Cardiac muscle cell (in vitro differentiated cells and primary cell): ENCODE measurements at regions not wholly inside any gene's neighbourhood (a gene's known extent, or its start where the extent isn't known, plus 50 kb on each side); places are given as distances from the start of the nearest gene placed in this dataset.

Experiments
- DNase-seq, 2 donors: peaks; one replicate each; pipeline versions ENCODE4 v3.0.0 to v3.0.0-alpha.2; 2010 to 2017; ENCODE audit warnings: low read depth in 1 of 2, low spot score in 1 of 2
- H3K27ac ChIP-seq: fragments of 200-600 bp; sonication (generic); 2 replicates; pipeline ENCODE4 v1.5.1; 2016
- H3K27me3 ChIP-seq: fragments of 200-600 bp; sonication (generic); 2 replicates; pipeline ENCODE4 v1.6.0; 2016; ENCODE audit warnings: control low read depth
- H3K36me3 ChIP-seq: fragments of 200-600 bp; sonication (generic); 2 replicates; pipeline ENCODE4 v1.5.1; 2016; ENCODE audit warnings: control low read depth
- H3K4me1 ChIP-seq: fragments of 200-600 bp; sonication (generic); 2 replicates; pipeline ENCODE4 v1.8.1; 2017; ENCODE audit warnings: low read depth, mild to moderate bottlenecking, mixed run types
- H3K4me3 ChIP-seq: fragments of 200-600 bp; sonication (generic); 2 replicates; pipeline ENCODE4 v1.5.1; 2016; ENCODE audit warnings: mild to moderate bottlenecking
- H3K9me3 ChIP-seq: fragments of 200-600 bp; sonication (generic); 2 replicates; pipeline ENCODE4 v1.5.1; 2017; ENCODE audit warnings: low read depth, mild to moderate bottlenecking, control low read depth
- CTCF ChIP-seq: IDR thresholded peaks from 2 replicates; pipeline ENCODE4 v1.5.1; 2012; ENCODE audit warnings: low read depth, mild to moderate bottlenecking, low read length

GRCh38 chr4:52244848-52245247 is 193.7 kb downstream of the SPATA18 start:
- Histone ChIP-seq H3K36me3 (no peaks in the 10 kb centered on the region), H3K4me3 (no peak overlapping the region), H3K4me1 (no peaks in the 10 kb centered on the region), H3K27ac (no peak overlapping the region), H3K27me3 (no peaks in the 10 kb centered on the region), H3K9me3 (no peaks in the 10 kb centered on the region)
- no peak for DNase-seq
- TF ChIP-seq CTCF: no peak

- Histone ChIP-seq H3K9me3 (no peaks in the 10 kb centered on the region), H3K4me3 (no peak overlapping the region), H3K36me3 (no peaks in the 10 kb centered on the region), H3K27me3 (no peaks in the 10 kb centered on the region), H3K27ac (no peak overlapping the region), H3K4me1 (no peaks in the 10 kb centered on the region)
- no peak for DNase-seq
- TF ChIP-seq CTCF: no peak
These were observed 195.7 kb downstream of the SPATA18 start for GRCh38 chr4:52246827-52247226.

- no peak for DNase-seq
- Histone ChIP-seq H3K36me3 (no peaks in the 10 kb centered on the region), H3K27me3 (no peaks in the 10 kb centered on the region), H3K9me3 (no peaks in the 10 kb centered on the region), H3K4me1 (no peaks in the 10 kb centered on the region), H3K4me3 (no peak overlapping the region), H3K27ac (no peak overlapping the region)
- TF ChIP-seq CTCF: no peak
These were observed 196.8 kb downstream of the SPATA18 start for GRCh38 chr4:52247941-52248340.

- no peaks in the 10 kb centered on the region for H3K9me3 ChIP-seq
- H3K4me1 ChIP-seq: no peaks in the 10 kb centered on the region
- H3K27ac ChIP-seq: no peak overlapping the region
- no peak for TF ChIP-seq CTCF
- no peak overlapping the region for H3K4me3 ChIP-seq
- H3K36me3 ChIP-seq: no peaks in the 10 kb centered on the region
- DNase-seq: no peak
- no peaks in the 10 kb centered on the region for H3K27me3 ChIP-seq
These were observed 197.7 kb downstream of the SPATA18 start for GRCh38 chr4:52248820-52249219.

GRCh38 chr4:52249581-52249980 is 198.5 kb downstream of the SPATA18 start:
- Histone ChIP-seq H3K4me3 (no peak overlapping the region), H3K27ac (no peak overlapping the region), H3K36me3 (no peaks in the 10 kb centered on the region), H3K27me3 (no peaks in the 10 kb centered on the region), H3K4me1 (no peaks in the 10 kb centered on the region), H3K9me3 (no peaks in the 10 kb centered on the region)
- no peak for DNase-seq
- TF ChIP-seq CTCF: no peak

GRCh38 chr4:52250154-52250553 is 199.1 kb downstream of the SPATA18 start:
- no peak for TF ChIP-seq CTCF
- no peaks in the 10 kb centered on the region for H3K9me3 ChIP-seq
- H3K4me1 ChIP-seq: no peaks in the 10 kb centered on the region
- DNase-seq: peak in 1 of 2 donors; percentile 44
- H3K27me3 ChIP-seq: no peaks in the 10 kb centered on the region
- no peak overlapping the region for H3K4me3 ChIP-seq
- no peaks in the 10 kb centered on the region for H3K36me3 ChIP-seq
- H3K27ac ChIP-seq: no peak overlapping the region
